ENCODE measurements at regions not wholly inside any gene's neighbourhood (a gene's known extent, or its start where the extent isn't known, plus 50 kb on each side); places are given as distances from the start of the nearest gene placed in this dataset.

DNA sequence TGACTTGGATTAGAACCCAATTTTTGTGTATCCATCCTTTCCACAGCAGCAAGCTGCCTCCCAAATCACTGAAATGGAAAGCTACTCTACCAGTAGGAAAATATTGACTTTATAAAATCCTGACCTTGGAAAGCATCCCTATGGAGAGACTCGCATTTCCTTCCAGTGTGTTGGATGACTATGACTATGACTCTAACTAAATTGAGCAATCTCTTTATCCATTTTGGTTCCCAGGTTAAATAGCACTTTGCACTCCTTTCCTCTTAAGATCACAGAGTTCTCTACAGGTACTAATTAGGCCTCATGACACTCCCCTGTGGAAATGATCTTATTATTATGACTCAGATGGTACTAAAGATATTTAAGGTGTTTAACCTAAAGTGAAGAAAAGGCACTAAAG, 431.8 kb downstream of the PPARGC1A start:
- no peaks in the 10 kb centered on the region for H3K27me3 ChIP-seq (ENCODE audit: control insufficient read depth in 4 of 4, insufficient read depth in 4 of 4, low read length in 3 of 4)
- no peaks in the 10 kb centered on the region for H3K9me3 ChIP-seq (ENCODE audit: control insufficient read depth in 4 of 4, low read length in 3 of 4)
- no peak for DNase-seq (ENCODE audit: low spot score)
- TF ChIP-seq CTCF (IDR thresholded peaks at IDR 0.05; ENCODE audit: low read depth, low read length, missing input control), result no peak
- no peak for TF ChIP-seq MAX (IDR thresholded peaks at IDR 0.05)
- TF ChIP-seq FOXA1 (IDR thresholded peaks at IDR 0.05), result no peak
- TF ChIP-seq, protein P1, sequence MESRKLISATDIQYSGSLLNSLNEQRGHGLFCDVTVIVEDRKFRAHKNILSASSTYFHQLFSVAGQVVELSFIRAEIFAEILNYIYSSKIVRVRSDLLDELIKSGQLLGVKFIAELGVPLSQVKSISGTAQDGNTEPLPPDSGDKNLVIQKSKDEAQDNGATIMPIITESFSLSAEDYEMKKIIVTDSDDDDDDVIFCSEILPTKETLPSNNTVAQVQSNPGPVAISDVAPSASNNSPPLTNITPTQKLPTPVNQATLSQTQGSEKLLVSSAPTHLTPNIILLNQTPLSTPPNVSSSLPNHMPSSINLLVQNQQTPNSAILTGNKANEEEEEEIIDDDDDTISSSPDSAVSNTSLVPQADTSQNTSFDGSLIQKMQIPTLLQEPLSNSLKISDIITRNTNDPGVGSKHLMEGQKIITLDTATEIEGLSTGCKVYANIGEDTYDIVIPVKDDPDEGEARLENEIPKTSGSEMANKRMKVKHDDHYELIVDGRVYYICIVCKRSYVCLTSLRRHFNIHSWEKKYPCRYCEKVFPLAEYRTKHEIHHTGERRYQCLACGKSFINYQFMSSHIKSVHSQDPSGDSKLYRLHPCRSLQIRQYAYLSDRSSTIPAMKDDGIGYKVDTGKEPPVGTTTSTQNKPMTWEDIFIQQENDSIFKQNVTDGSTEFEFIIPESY (IDR thresholded peaks at IDR 0.05), result no peak
- TF ChIP-seq ATF3 (IDR thresholded peaks at IDR 0.05), result no peak
- TF ChIP-seq REST (IDR thresholded peaks at IDR 0.05), result no peak
- TF ChIP-seq RXRA (IDR thresholded peaks at IDR 0.05), result no peak
- TF ChIP-seq YY1 (IDR thresholded peaks at IDR 0.05), result no peak
- no peak for TF ChIP-seq GABPA (IDR thresholded peaks at IDR 0.05 in 1 of 2, conservative IDR thresholded peaks at IDR 0.05 in 1 of 2)
- TF ChIP-seq HNF4A (conservative IDR thresholded peaks at IDR 0.05), result no peak
- no peak for TF ChIP-seq JUND (IDR thresholded peaks at IDR 0.05)
- no peak for TF ChIP-seq RAD21 (IDR thresholded peaks at IDR 0.05)
- no peak for TF ChIP-seq NR2F2 (IDR thresholded peaks at IDR 0.05)
- TF ChIP-seq SP1 (IDR thresholded peaks at IDR 0.05), result no peak
- no peak for TF ChIP-seq EGR1 (IDR thresholded peaks at IDR 0.05; ENCODE audit: low read depth in 2 of 2)
- TF ChIP-seq FOXA2 (IDR thresholded peaks at IDR 0.05), result no peak
- TF ChIP-seq TAF1 (conservative IDR thresholded peaks at IDR 0.05), result no peak
- TF ChIP-seq HNF4G (IDR thresholded peaks at IDR 0.05), result no peak
- H3K9ac ChIP-seq (ENCODE audit: low read depth in 1 of 2, low read length in 2 of 2), result no peak overlapping the region
- no peak overlapping the region for H3K4me3 ChIP-seq (ENCODE audit: low read depth in 1 of 3, low read length in 3 of 3)
- no peak overlapping the region for H3K27ac ChIP-seq (ENCODE audit: low read depth in 1 of 2, low read length in 2 of 2)
- H3K36me3 ChIP-seq (ENCODE audit: control insufficient read depth in 4 of 4, insufficient read depth in 3 of 4, low read depth in 1 of 4, low read length in 3 of 4), result no peaks in the 10 kb centered on the region
- peaks cover 0 to 6% (median 0%) of the 10 kb centered on the region in 4 donors for H3K4me1 ChIP-seq (ENCODE audit: control insufficient read depth in 4 of 4, insufficient read depth in 4 of 4, low read length in 3 of 4)
- 77% methylated on average over 1 of the region's 1 CpG for WGBS
